NOMO-1 (cell line): ENCODE measurements at regions not wholly inside any gene's neighbourhood (a gene's known extent, or its start where the extent isn't known, plus 50 kb on each side); places are given as distances from the start of the nearest gene placed in this dataset.
"Not testable (repeated sequence)": the region's sequence is repeated elsewhere in the genome, so short reads cannot be mapped to it uniquely, and the experiment has no call there.

ENCODE experiments used
- DNase-seq, 2 experiments: peaks; one replicate each; lab custom pipeline; 2025; ENCODE audit not compliant: unreplicated experiment in 2 of 2; lab: John Stamatoyannopoulos, UW

DNA sequence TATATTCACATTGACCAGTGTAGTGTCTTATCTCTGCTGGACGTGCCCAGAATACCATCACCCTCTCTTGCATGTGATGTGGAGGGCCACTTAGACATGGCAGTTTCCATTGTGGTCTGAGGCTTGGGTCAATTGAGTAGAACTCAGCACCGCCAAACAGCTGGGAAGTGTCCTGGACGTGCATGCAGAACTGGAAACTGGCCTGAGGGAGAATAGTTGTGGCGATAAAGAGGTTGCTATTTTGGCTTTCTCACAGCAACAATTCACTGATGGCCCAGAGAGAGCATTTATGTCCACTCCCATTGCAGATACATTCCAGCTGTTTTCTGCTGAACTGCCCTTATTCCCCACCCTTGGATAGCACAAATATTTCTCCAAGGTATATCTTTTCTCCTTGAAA is 210.1 kb upstream of the DAAM1 start:
- no peak for DNase-seq

DNA sequence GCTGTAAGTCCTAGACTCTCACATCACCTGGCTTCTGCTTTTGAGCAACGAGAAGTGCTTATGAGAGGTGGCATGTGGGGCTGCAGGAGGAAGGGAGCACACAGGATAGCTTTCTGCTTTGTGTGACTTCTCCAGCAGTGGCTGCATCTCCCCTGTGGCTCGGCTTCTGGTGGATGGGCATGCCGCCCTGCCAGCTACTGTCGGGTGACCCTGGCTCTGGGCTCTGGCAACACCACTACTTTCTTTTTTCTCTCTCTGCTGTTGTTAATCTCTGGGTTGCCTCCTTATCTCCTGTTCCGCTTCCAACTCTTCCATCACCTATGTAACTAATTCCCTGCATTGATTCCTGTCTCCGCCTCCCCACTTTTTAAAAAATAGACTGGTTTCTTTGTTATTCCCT is 209.1 kb upstream of the DAAM1 start:
- no peak for DNase-seq

DNA sequence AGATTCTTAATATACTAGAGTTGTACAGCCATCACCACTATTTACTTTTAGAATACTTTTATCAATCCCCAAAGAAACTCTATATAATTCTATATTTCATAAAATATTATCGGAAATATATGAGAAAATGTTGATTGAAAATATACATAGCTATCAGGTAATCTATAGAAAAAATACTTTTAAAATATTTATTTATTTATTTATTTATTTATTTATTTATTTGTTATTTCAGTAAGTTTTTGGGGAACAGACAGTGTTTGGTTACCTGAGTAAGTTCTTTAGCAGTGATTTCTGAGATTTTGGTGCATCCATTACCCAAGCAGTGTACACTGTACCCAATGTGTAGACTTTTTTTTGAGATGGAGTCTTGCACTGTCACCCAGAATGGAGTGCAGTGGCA is 206.6 kb upstream of the DAAM1 start:
- DNase-seq, result no peak

DNA sequence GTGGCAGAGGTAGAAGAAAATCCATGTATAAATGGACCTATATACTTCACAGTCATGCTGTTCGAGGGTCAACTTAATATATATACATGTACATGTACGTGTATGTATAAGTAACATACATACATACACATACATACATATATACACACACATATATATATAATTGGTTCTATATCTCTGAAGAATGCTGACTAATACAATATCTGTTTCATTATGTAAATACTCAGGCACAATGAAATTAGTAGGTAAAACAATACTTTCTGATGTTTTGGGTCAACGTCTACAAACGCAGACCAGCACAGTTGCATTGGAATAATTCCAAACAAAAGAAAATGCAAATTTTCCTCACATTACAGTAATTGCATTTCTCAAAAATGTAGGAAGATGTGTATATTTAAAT is 202.7 kb upstream of the DAAM1 start:
- no peak for DNase-seq

DNA sequence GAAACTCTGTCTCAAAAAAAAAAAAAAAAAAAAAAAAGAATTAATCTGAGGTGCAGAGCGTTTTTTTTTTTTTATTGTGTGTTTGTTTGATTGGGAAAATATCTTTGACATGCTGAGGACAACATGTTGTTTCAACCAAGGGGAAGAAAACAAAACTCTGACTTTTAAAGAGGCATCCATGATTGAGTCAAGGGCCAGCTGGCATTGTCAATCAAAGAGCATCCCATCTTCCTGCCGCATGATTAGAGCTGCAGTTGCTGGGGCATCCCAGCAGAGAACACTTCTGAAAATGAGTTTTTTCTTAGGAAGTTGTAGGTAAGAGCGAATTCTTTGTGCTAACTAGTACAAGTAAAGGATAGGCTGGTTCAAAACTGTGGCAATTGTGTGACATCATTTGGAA is 200.9 kb upstream of the DAAM1 start:
- no peak for DNase-seq

DNA sequence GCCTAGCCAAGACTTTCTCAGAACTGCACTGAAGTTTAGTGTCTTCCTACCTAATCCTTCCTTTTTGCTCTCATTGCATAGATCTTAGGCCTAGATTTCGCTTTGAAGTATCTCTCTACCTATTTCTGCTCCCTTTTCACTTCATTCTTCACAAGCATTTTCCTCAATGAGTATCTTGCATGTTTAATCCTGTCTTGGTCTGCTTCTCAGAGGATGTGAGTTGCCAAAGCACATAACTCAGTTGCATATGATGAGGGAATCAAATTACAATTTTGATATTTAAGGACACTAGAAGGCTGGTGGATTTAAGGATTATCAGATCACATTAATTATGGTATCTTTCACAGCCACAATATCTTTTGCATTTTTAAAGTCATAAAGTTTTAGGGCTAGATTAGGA is 195.5 kb upstream of the DAAM1 start:
- DNase-seq, result no peak

DNA sequence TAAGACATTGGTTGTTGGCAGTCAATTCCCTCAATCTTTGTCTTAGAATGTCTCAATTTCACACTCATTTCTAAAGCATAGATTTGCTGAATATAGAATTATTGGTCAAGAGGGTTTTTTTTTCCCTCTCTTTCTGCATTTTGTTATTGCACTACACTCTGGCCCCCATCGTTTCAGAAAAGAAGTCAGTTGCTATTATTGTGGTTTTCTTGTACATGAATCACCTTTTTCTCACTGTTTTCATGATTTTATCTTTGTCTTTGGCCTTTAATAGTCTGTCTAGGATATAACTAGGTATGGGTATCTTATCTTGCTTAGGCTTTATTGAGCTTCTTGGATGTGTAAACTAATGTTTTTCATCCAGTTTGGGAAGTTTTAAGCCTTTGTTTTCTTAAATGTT is 194.3 kb upstream of the DAAM1 start:
- no peak for DNase-seq

DNA sequence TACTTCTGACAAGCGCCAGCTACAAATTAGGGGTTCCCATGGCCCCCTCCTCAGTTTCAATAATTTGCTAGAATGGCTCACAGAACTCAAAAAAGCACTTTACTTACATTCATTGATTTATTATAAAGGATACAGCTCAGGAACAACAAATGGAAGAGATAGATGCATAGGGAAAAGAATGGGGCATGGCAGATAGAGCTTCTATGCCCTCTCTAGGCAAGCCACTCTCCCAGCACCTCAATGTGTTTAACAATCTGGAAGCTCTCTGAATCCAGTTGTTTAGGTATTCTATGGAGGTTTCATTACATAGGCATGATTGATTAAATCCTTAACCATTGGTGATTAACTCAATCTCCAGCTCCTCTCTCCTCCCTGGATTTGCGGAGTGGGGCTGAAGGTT is 184.5 kb upstream of the DAAM1 start:
- DNase-seq, result no peak

DNA sequence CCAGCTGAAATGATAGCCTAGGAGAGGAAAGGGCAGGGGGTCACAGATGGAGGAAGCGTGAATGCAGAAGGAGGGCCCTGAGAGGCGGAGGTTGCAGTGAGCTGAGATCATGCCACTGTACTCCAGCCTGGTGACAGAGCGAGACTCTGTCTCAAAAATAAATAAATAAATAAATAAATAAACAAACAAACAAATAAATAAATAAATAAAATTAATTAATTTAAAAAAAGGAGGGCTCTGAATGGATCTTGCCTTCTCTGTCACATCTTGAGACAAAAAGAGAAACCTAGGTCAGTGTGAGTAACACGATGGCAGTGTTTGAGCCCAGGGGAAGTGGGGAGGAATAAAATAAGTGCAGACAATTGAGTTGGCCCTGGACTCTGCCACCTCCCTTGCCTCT is 182.3 kb upstream of the DAAM1 start:
- not testable (repeated sequence) for DNase-seq

DNA sequence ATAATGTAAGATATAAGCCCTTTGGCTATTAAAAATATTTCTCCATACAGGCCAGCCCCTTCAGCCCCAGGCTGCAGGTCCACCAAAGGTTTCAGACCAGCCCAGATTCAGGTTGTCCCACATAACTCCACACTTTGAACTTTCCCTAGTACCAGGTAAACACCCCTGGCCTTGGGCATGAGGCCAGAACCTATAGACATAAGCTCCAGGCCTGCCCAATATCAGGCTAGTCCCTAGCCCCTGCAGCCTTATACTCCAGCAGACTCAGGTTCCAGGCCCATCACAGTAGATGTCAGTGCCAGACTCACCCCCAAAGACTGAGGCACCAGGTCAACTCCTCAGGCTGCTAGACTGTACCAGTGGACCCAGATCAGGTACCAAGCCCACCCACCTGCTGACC is 178.5 kb upstream of the DAAM1 start:
- no peak for DNase-seq

DNA sequence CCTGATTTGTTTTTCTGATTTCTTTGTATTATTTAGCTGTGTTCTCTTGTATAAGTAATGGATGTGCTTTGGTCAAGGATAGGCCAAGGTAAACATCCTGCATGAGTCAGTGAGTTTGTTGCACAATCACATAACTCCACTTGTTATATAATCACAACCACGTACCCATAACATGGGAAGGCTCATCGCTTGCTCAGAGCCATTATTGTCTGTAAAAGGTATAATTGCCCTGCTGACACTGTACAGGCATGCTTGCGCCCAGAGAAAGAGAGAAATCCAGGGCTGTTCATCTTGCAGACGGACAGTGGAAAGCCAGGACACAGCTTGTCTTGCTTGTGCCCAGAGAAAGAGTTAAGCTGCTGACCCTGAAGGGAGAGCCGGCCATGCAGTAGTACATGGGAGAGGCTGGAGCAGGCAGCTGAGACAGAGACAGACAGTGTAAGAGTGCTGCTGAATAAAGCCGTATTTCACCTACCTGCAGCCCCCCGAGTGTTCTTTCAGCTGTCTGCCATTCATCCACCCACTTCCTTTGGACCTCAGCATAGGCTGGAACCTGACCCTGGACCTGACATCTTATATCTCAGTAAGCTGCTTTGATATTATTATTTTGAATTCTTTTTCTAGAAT is 174.7 kb upstream of the DAAM1 start:
- no peak for DNase-seq

DNA sequence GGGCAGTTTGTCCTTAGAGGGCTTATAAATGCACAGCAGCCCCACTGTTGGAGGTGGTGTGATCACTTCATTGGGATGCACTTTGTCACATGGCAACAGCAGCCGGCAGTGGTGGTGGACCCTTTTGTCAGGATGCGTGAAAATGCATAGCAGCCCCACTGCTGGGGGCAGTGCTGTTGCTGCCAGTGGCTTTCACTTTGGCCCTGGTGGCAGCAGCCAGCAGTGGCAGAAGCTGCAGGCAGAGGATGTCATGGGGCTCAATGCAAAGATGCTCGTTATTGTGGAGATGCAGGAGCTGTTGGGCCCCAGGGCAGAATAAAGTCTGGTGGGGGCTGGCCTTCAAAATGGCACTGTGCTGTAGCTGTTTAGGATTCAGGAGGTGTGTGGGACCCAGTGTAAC is 173.0 kb upstream of the DAAM1 start:
- DNase-seq, result no peak

DNA sequence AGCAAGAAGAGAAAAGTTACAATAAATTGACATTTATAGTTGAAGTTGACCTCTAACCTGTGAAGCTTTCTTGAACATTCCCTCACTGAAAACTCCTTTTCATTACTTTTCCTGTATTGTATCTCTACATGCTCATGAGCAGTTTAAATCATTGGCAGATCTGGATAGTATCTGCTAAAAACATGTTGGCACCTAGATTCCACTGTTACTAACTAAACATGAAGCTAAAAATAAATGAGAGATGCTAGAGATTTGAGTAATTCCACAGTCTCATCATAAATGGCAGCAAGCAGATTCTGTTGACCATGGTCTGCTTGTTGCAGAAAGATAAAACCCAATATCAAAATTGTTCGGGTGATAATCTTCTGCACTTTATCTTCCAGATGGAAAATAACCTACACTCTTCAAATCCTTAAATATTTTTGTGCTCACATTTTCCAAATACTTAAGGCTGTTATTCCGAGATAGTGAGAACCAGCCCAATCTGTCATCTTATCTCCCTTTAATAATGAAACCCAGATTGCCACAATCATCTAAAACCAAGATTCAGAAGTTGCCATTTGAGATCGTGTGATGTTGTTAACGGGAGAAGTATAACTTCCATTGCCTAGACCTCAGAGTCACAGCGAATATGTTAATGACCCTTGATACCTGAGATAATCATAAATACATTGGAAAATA is 171.0 kb upstream of the DAAM1 start:
- DNase-seq, result no peak

DNA sequence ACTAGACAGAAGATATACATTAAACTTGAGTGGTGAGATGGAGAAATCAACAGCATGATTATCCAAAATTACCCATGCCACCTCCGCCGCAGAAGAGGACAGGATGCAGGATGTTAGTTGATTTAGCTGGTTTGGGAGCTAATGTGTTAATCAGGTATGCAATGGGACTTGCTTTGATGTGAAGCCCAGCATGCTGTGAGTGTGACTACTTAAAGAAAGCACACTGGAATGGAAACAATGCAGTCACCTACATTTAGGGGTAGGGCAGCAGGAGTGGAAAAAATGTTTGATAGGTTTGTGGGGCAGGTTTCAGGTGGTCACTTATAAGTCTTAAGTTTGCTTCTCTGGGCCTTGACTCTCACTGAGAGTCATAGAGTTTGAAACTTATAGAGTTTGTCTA is 170.0 kb upstream of the DAAM1 start:
- DNase-seq, result no peak

DNA sequence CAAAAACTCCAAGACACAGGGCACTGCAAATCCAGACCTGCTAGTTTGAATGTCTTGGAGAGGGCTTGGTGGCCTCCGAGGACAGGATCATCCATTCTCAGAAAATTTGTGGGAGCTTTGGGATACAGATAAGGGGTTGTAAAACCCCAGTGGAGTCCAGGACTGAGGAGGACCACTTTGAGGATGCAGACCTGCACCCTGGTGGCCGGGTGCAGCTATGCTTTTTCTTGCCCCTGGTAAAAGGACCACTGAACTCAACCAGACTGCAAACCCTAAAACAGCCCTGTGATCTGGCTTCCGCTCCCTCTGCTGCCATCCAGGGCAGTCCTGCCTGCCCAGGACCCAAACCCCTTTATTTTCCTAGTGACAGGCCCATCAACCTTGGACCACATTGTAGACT is 169.5 kb upstream of the DAAM1 start:
- DNase-seq, result no peak

DNA sequence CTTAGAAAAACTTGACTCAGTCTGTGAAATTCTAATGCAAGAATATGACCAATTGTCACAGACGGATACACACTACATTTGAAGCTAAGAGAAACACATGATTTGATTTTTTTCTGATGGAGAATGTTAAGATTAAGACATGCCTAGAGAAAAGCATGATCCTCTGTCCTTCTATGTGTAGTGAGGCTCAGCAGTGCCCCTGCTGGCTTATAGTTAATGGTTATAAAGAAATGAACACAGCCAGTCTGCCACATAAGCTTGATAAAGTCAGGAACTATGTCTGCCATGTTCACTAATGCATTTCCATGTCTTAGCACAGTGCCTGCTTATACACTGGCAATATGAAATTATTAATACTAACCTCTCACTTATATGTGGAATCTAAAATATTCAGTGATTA is 168.1 kb upstream of the DAAM1 start:
- DNase-seq, result peak in 1 of 2 experiments; percentile 5

DNA sequence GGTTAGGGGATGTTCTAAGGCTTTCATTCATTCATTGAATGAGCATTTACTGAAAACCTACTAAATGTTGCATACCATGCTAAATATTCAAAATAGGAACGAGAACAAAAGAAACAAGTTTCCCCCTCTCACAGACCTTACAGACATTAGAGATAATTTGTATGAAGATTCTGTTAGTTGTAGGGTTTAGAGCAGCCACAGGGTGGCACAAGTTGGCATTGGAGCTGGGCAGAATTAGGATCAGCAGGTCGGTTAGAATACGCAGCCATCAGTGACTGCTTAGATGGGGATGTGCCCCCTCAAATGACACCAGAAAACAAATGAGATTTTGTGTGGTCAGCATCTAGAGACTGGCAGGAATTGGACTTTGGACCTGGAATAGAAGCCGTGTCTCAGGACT is 166.3 kb upstream of the DAAM1 start:
- peak in 1 of 2 experiments; percentile 1 for DNase-seq

DNA sequence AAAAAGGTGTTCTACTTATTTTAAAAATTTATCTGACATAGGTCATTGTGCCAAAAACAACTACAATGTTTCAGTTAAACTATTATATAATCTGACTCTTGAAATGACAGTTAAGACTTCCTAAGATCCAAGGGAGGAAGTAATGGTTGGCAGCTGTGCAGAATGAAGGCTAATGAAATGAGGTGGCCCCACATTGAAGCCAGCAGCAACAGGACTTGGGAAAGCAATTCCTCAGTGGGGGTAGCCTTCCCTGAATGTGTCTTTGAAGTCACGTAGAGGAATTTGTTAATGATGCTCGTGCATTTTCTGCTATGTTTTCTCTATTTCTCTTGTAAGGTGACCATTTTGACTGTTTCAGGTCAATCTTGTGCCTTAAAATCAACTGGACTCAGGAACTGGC is 162.4 kb upstream of the DAAM1 start:
- no peak for DNase-seq

DNA sequence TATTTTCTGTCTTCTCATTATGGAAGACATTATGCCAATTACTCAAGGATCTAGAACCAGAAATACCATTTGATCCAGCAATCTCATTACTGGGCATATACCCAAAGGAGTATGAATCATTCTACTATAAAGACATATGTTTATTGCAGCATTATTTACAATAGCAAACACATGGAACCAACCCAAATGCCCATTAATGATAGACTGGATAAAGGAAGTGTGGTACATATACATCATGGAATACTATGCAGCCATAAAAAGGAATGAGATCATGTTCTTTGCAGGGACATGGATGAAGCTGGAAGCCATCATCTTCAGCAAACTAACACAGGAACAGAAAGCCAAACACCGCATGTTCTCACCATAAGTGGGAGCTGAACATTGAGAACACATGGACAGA is 161.8 kb upstream of the DAAM1 start:
- DNase-seq, result not testable (repeated sequence)

DNA sequence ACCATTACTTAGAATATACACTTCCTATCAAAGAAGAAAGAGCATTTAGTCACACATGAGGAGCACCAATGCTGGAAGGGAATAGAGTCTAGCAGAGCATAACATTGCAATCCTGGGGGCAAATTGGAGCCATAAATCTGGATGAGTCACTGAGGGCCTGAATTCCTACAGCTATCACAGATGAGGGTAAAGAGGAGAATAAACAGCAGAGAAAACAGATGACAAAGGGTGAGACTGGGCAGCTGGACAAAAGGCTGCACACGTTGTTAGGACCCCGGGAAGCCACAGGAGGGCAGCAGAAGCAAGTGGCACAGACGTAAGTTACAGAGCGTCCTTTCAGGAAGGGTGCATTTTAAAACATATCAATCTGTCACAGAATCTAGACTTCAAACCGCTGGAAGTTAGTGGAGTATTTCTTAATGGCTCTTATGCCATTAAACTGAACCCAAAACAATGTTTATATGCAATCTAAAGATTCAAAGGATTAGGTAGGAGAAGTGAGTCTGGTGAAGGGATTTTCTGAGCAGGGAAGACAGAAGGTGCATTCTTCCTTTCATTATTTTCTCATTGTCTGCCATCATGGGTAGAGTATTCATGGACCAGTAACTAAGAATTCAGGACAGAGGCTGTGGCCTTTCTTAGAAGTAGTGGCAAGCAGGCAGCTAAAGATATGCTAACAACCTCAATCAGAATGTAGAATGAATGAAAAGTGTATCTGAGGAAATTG is 159.8 kb upstream of the DAAM1 start:
- peak; percentile 19 to 70 for DNase-seq

DNA sequence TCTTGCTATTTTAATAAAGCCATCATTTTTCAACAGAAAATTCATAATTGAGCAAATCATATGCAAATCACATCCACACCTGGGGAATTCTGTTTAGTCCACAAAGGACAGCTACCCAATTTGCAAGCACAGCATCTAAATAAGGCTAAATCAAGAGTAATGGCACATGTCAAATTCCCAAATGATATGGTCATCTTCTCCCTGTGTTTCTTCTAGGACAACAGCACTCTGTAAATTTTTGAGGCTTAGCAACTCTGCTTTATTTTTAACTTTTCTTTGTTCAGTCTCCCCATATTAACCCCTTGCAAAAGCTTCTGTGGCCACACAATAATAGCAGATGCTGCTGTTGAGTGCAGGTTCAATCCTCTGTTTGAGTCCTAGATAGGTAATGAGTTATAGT is 155.6 kb upstream of the DAAM1 start:
- no peak for DNase-seq

DNA sequence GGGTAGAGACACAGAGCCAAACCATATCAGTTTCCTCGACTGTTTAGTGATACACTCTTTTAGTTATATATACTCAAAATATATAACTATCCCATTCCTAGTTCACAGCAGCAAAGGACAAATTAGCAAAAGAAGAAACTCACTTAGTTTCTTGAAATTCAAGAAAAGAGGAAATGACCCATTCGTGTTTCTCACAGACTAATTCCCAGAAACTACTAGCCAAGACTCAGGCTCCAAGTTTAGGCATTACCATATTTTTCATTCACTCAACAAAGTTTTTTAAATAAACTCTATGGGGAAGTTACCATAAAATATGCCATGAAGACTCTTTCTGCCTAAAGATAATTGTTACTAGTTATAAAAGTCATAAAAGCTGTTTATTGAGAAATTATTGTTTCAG is 152.3 kb upstream of the DAAM1 start:
- peak in 1 of 2 experiments; percentile 6 for DNase-seq
